ENCODE measurements at regions not wholly inside any gene's neighbourhood (a gene's known extent, or its start where the extent isn't known, plus 50 kb on each side); places are given as distances from the start of the nearest gene placed in this dataset.

- TF ChIP-seq EZH2 (IDR thresholded peaks at IDR 0.05; ENCODE audit: borderline replicate concordance, insufficient read depth, low read length, poor library complexity, severe bottlenecking) (no peak), REST (IDR thresholded peaks at IDR 0.05; ENCODE audit: borderline replicate concordance) (no peak), CTCF (IDR thresholded peaks at IDR 0.05; ENCODE audit: poor library complexity, severe bottlenecking) (no peak), TAF1 (IDR thresholded peaks at IDR 0.05; ENCODE audit: low read depth) (no peak), RAD21 (conservative IDR thresholded peaks at IDR 0.05) (no peak)
Measured at GRCh38 chr14:98576463-98576862, 695.5 kb downstream of the BCL11B start.

Data from neural cell (in vitro differentiated cells).